ENCODE measurements at regions not wholly inside any gene's neighbourhood (a gene's known extent, or its start where the extent isn't known, plus 50 kb on each side); places are given as distances from the start of the nearest gene placed in this dataset.

DNA sequence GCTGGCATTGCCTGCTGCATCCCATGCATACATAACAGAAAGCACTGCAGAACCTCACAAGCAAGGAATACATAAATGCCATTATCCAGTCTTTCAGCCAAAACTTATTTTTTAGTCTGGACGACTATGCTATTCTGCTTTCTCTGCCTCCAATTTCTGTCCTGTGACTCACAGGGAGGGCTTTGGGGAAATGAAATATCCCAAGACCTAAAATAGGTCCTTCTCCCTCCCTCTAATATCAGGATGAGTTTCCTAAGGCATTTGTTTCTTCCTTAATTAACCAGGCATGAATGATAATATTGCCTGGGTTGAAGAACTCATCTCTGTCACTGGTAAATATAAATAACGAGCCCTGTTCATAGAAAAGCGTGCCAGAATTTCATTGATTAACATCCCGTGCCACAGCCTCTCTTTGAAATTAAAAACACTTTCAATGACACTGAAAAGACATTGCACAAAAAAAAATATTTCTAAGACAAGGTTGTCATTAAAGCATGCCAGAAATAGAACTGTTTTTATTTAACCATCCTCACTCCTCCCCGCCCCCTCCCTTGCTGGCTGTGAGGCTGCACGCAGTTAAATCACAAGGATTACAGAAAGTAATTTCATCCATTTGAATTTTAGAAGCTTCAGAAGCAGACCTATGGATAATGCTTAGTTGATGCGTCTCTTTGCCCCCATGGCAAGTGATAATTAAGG lies 103.0 kb upstream of the ANKRD1 start:
- TF ChIP-seq, protein P1, sequence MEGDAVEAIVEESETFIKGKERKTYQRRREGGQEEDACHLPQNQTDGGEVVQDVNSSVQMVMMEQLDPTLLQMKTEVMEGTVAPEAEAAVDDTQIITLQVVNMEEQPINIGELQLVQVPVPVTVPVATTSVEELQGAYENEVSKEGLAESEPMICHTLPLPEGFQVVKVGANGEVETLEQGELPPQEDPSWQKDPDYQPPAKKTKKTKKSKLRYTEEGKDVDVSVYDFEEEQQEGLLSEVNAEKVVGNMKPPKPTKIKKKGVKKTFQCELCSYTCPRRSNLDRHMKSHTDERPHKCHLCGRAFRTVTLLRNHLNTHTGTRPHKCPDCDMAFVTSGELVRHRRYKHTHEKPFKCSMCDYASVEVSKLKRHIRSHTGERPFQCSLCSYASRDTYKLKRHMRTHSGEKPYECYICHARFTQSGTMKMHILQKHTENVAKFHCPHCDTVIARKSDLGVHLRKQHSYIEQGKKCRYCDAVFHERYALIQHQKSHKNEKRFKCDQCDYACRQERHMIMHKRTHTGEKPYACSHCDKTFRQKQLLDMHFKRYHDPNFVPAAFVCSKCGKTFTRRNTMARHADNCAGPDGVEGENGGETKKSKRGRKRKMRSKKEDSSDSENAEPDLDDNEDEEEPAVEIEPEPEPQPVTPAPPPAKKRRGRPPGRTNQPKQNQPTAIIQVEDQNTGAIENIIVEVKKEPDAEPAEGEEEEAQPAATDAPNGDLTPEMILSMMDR (IDR thresholded peaks at IDR 0.05; ENCODE audit: low read length): no peak
- TF ChIP-seq EZH2phosphoT487 (IDR thresholded peaks at IDR 0.05; ENCODE audit: low read length): no peak
